Chondrocyte (in vitro differentiated cells): ENCODE measurements at regions not wholly inside any gene's neighbourhood (a gene's known extent, or its start where the extent isn't known, plus 50 kb on each side); places are given as distances from the start of the nearest gene placed in this dataset.
"Not testable (repeated sequence)": the region's sequence is repeated elsewhere in the genome, so short reads cannot be mapped to it uniquely, and the experiment has no call there.

ENCODE experiments used
- DNase-seq: peaks from one replicate; pipeline ENCODE4 v3.0.0; 2021; ENCODE audit warnings: mixed read lengths, low spot score
- H3K27ac Mint-ChIP-seq: one replicate; pipeline ENCODE4 v1.8.0; 2021; ENCODE audit warnings: mild to moderate bottlenecking, moderate library complexity, mixed read lengths; ENCODE audit not compliant: unreplicated experiment
- H3K27me3 Mint-ChIP-seq: 2 replicates; pipeline ENCODE4 v1.8.0; 2021; ENCODE audit warnings: low read depth, mixed read lengths
- H3K36me3 Mint-ChIP-seq: 2 replicates; pipeline ENCODE4 v1.8.0; 2021; ENCODE audit warnings: low read depth, mixed read lengths
- H3K4me1 Mint-ChIP-seq: 2 replicates; pipeline ENCODE4 v1.8.0; 2021; ENCODE audit warnings: low read depth, mild to moderate bottlenecking, mixed read lengths
- H3K4me3 Mint-ChIP-seq: one replicate; pipeline ENCODE4 v1.8.0; 2021; ENCODE audit warnings: mild to moderate bottlenecking, moderate library complexity, mixed read lengths; ENCODE audit not compliant: unreplicated experiment
- H3K9me3 Mint-ChIP-seq: 2 replicates; pipeline ENCODE4 v1.8.0; 2021; ENCODE audit warnings: low read depth, mixed read lengths
- CTCF ChIP-seq: fragments of 200-600 bp; sonication (generic); IDR thresholded peaks from 2 replicates; pipeline ENCODE4 v1.5.0; 2021; ENCODE audit warnings: antibody characterized with exemption, mild to moderate bottlenecking, moderate library complexity

- Mint-ChIP-seq H3K36me3 (no peaks in the 10 kb centered on the region), H3K27me3 (peaks cover 4% of the 10 kb centered on the region), H3K27ac (no peak overlapping the region), H3K4me3 (no peak overlapping the region), H3K9me3 (no peaks in the 10 kb centered on the region), H3K4me1 (no peaks in the 10 kb centered on the region)
- TF ChIP-seq CTCF, result no peak
- no peak for DNase-seq
Observed at GRCh38 chr12:5335069-5335468, 96.8 kb upstream of the NTF3 start.

- not testable (repeated sequence) for H3K27ac Mint-ChIP-seq, H3K4me1 Mint-ChIP-seq, H3K4me3 Mint-ChIP-seq
Observed at GRCh38 chr12:5341086-5341485, 90.8 kb upstream of the NTF3 start.

GRCh38 chr12:5343711-5344110, 88.2 kb upstream of the NTF3 start:
- Mint-ChIP-seq H3K4me1 (no peaks in the 10 kb centered on the region), H3K36me3 (no peaks in the 10 kb centered on the region), H3K27ac (no peak overlapping the region), H3K4me3 (no peak overlapping the region), H3K27me3 (peaks cover 18% of the 10 kb centered on the region), H3K9me3 (no peaks in the 10 kb centered on the region)
- TF ChIP-seq CTCF, result no peak
- no peak for DNase-seq

More at GRCh38 chr12:5341086-5341485, 90.8 kb upstream of the NTF3 start:
- H3K9me3 Mint-ChIP-seq, H3K36me3 Mint-ChIP-seq, DNase-seq, H3K27me3 Mint-ChIP-seq: not testable (repeated sequence)

GRCh38 chr12:5344131-5344530, 87.8 kb upstream of the NTF3 start:
- no peak overlapping the region for H3K4me3 Mint-ChIP-seq
- no peaks in the 10 kb centered on the region for H3K4me1 Mint-ChIP-seq
- H3K27me3 Mint-ChIP-seq, result peaks cover 16% of the 10 kb centered on the region
- no peak for TF ChIP-seq CTCF
- DNase-seq, result no peak
- H3K27ac Mint-ChIP-seq, result no peak overlapping the region
- H3K9me3 Mint-ChIP-seq, result no peaks in the 10 kb centered on the region
- no peaks in the 10 kb centered on the region for H3K36me3 Mint-ChIP-seq

- Mint-ChIP-seq H3K27me3 (peaks cover 20% of the 10 kb centered on the region), H3K36me3 (no peaks in the 10 kb centered on the region), H3K27ac (no peak overlapping the region), H3K4me1 (no peaks in the 10 kb centered on the region), H3K4me3 (no peak overlapping the region), H3K9me3 (no peaks in the 10 kb centered on the region)
- no peak for DNase-seq
- TF ChIP-seq CTCF, result no peak
Observed at GRCh38 chr12:5345534-5345933, 86.4 kb upstream of the NTF3 start.

GRCh38 chr12:5348057-5348456, 83.9 kb upstream of the NTF3 start:
- Mint-ChIP-seq H3K36me3 (peaks cover 1% of the 10 kb centered on the region), H3K4me1 (no peaks in the 10 kb centered on the region), H3K4me3 (no peak overlapping the region), H3K27me3 (peaks cover 27% of the 10 kb centered on the region), H3K9me3 (peaks cover 18% of the 10 kb centered on the region), H3K27ac (no peak overlapping the region)
- TF ChIP-seq CTCF, result no peak
- DNase-seq, result no peak
